Activated CD8-positive, alpha-beta memory T cell treated with anti-CD3 and anti-CD28 coated beads, Interleukin-2, amount 50 U/mL, for 4 hours (primary cell): ENCODE measurements at regions not wholly inside any gene's neighbourhood (a gene's known extent, or its start where the extent isn't known, plus 50 kb on each side); places are given as distances from the start of the nearest gene placed in this dataset.
"Not testable (repeated sequence)": the region's sequence is repeated elsewhere in the genome, so short reads cannot be mapped to it uniquely, and the experiment has no call there.

ENCODE experiments used
- DNase-seq: peaks from one replicate; pipeline ENCODE4 v3.0.0-alpha.2; 2020

DNA sequence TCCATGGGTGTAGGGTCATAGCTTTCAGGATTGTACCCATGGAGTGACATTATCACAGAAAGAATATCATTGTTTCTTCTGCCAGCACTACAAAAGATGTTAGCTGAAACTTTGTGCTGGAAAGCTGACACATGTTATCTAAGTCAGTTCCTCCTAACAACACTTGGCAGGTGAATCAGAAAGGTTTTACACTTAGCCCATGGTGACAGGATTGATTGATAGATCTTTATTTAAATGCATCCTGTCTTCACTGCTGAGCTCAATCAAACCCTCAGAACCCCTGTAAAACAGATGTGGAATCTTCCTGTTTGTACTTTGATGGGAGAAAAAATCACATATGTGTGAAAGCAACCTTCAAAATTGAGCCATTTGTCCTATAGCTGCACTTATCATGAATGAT lies 811.5 kb upstream of the ANO3 start:
- no peak for DNase-seq

DNA sequence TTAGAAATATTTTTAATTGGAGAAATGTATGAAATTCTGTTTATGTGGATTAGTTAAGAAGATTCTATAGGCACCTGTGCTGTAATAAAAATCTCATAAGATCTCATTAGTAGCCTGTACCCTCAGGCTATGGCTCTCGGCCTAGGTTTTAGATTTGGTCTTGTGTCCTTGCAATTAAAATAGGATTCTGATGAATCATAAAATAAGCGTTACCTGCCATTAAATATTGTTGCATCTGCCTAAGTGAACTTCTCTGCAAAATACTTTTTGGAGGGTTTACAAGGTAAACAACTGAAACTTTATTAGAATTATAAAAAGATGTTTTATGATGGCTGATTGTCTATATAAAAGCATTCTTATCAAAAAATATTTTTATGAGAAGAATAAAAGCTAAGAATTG lies 804.1 kb upstream of the ANO3 start:
- no peak for DNase-seq

DNA sequence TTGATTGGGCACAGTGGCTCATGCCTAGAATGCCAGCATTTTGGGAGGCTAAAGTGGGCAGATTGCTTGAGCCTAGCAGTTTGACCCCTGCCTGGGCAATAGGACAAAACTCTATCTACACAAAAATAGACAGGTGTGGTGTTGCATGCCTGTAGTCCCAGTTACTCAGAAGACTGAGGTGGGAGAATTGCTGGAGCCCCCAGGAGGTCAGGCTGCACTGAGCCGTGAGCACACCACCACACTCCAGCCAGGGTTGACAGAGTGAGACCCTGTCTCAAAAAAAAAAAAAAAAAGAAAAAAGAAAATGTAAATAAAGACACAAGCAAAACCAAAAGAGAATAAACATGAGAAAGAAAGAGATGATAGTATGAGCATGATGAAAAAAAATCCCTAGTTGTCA lies 802.4 kb upstream of the ANO3 start:
- DNase-seq: no peak

DNA sequence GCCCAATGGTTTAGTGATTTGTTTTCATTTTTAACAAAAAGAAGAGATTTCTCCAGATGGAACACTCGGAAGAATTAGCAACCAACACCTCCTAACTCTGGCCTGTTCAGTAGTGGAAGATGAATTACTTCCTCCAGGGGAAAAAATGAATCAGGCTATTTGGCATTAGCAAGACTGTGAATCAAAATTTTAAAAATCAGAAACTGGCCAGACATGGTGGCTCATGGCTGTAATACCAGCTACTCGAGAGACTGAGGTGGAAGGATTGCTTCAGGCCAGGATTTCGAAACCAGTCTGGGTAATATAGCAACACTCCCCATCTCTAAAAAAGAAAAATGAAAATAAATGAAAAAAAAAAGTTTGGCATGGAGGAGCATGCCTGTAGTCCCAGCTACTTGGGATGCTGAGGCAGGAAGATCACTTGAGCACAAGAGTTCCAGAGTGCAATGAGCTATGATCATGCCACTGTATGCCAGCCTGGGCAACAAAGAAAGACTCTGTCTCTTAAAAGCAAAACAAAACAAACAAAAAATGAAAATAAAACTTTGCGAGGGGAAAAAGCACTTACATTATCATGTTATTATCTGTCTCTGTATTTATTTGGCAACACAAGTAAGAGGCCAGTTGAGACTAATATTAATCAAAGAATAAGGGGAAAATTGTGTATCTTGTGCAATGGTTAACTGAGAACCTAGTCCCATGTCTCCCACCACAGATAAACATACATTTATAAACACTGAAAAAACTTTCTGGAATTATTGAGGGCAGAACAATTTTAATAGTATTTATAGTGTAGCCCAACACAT lies 796.3 kb upstream of the ANO3 start:
- DNase-seq: no peak

DNA sequence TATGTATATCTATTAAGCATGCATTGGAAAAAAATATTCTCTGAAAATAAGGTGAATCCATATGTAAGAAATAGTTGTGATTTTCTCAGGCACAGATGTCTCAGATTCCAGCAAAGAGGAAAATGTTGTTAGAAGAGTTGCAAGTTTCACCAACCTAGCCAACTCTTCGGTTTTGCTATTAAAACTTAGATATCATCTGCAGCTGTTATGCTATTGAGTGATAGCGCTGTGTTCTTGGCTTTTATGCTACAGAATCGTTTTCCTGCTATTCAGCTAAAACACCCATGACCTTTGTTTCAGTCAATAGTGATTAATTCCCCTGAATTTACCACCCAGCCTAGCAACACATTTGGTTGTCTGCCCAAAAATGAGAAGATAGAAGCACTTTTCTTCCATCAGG lies 795.6 kb upstream of the ANO3 start:
- no peak for DNase-seq

DNA sequence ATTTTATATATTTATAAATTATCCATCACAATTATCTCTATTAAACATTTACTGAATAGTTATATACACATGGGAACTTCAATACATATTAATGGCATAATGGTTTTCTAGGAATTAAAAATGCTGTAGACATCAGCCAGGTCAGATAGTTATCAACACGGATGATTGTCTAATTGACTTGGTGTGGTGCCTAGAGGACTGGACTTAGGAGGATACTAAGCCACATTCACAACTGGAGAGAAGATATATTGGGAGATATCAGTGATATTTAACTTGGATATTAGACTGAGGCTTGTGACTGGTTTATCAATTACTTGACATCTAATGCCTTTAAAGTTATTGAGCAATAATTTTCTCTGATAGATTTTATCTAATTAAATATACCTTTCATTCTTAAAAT lies 794.5 kb upstream of the ANO3 start:
- no peak for DNase-seq

DNA sequence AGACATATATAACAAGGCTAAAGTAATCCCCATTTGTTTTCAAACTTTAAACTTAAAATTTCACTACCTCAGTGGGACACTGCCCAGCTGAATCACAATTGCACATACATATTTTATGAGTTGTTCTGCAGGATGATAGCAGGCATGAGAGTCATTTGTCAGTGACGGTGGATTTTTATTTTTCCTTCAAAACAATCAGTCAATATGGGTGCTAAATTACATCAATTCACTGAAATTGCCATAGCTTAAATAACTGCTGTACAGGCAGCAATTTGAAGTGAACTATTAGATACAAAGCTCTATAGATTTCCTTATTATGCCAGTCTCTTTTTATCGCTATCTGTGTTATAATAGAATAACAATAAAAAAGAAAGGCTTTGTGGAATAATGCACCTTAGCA lies 784.6 kb upstream of the ANO3 start:
- DNase-seq: no peak

DNA sequence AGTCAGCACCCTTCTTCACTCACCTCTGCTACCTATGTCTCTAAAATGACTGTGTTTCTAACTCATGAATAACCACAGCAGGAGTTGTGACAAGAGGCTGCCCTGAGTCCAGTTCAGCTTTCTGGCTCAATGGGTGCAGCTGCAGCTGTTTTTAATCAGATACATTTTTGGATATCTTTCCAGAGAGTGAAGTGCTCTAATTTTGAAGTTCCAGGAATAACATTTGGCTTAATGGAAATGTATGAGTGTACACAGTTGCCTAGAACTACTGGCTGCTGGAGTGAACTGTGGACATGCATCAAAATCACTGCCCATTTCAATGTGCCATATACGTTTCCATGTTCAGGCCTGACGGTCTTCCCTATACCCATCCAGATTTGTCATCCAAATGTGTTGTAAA lies 769.5 kb upstream of the ANO3 start:
- no peak for DNase-seq

DNA sequence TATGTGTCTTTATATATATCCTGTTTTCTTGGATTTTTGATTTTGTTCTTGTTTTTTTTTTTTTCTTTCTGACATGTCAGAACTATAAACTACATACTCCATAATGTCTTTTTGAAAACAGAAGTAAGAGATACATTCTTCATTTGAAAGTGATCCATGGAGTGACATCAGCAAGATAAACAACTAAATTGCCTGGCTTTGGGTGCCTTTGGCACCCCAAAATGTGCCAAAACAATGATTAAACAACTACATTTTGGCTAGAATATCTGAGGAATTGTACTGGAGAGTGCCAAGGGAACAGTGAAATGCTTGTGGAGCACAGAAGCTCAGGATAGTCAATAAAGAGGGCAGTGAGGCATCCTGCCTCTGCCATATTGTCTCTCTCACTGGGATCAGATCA lies 766.1 kb upstream of the ANO3 start:
- DNase-seq: no peak

DNA sequence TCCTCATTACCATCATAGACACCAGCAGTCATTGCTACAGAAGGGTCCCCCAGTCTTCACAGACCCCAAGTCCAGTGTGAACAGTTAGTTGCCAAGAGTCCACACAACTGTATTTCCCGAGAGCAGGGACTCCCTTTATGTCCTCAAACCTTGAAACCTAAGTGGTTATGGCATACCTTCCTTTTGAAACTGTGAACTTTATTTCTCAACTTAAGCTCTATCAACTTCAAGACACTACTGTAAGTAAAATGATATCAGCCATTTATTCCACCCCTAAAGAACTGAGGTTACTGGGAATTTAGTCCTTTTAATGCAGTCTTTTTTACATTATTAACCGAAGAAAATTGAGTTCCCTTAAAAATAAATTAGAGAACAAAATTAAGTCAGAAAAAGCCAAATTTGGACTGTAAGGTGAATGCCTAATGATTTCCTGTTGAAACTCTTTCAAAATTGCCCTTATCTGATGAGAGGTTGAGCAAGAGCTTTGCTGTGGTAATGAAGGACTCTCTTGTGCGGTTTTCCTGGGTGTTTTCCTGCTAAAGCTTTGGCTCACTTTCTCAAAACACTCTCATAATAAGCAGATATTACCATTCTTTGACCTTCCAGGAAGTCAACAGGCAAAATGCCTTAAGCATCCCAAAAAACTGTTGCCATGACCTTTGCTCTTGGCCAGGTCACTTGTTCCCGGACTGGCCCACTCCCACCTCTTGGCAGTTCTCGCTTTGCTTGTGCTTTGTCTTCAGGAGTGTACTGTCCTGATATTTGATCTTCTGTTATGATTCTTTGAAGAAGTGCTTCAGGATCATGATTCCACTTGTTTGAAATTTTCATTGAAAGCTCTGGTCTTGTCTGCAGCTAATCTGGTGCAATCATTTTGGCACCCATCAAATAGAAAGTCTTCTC lies 765.4 kb upstream of the ANO3 start:
- DNase-seq: no peak

DNA sequence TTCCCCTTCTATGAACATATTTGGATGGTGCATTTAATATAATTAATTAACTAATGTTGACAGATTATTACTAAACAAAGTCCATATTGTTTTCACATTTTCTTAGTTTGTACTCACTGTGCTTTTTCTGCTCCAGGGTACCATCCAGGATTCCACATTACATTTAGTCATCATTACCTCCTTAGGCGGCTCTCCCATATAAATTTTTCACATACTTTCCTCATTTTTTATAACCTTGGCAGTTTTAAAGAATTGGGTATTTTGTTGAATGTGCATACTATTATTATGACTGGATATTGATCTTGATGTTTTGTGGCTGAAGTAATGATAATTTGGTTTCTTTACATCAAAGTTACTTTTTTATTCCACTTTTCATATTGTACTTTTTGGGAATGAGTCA lies 755.6 kb upstream of the ANO3 start:
- no peak for DNase-seq

DNA sequence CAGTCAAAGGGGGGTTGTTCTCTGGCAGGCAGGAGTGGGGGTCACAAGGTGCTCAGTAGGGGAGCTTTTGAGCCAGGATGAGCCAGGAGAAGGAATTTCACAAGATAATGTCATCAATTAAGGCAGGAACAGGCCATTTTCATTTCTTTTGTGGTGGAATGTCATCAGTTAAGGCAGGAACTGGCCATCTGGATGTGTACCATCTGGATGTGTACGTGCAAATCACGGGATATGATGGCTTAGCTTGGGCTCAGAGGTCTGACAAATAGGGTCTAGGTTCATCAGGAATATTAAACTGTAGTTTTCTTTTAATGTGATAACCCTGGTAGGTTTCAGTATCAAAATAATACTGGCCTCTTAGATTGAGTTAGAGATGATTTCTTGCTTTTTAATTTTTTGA lies 752.4 kb upstream of the ANO3 start:
- not testable (repeated sequence) for DNase-seq

DNA sequence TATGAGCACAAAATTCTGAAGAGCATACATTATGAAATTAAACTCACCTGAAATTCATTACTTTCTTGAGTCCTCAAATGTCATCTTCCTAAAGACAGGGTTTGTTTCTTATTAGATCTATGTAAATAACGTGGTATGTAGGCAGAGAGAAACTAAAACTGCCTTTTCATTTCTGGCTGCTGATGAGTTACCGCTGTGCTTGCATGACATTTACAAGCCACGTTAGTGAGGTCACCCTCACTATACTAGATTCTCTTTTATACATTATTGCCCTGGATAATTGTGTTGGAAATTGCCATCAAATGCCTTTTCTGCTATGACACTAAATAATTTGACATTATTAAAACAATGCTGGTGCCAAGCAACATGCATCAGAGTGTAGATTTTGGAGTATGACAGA lies 748.3 kb upstream of the ANO3 start:
- no peak for DNase-seq

DNA sequence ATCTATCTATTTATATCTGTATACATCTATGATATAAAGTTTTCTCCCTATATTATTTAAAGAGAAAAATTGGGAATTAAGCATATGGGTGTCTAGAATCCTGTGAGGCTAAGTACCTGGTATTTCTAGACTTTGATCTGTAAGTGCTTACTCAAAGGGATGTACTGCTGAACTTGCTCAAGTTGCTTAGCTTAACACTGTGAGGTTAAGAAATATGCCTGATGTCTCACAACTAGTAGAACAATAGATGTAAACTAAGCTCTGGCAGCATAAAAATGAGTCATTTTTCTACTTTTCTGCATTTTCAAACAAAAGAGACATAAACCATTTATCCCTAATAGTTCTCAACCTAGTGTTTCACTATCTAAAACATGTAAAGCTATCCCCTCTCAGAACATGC lies 744.4 kb upstream of the ANO3 start:
- no peak for DNase-seq

DNA sequence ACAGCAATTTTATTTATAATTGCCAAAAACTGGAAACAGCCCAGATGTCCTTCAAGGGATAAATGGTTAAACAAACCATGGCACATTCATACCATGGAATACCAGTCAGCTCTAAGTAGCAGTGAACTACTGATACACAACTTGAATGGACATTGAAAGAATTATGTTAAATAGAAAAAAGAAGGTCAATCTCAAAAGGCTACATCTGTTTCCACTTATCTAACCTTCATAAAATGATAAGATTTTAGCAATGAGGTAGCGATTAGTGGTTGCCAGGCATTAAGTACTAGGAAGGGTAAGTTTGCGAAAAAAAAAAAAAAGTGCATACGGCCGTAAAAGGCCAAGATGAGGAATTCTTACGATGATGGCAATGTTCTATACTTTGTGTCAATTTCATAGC lies 738.7 kb upstream of the ANO3 start:
- no peak for DNase-seq

DNA sequence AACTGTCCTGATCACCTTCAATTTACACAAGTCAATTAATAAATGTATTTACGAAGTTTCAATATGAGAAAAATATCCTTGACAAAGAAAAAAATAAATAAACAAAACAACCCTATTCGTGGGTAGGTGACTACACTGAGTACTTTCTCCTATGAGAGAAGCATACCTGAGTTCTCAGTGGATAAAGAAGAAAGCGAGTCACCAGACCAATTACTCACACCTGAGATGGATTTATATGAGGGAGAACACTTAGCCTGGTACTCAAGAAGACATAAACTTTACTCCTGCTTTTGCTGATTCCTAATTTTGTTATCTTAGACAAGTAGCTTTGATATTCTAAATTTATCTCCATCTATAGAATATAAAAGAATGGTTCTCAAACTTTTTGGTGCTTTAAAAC lies 735.2 kb upstream of the ANO3 start:
- DNase-seq: no peak

DNA sequence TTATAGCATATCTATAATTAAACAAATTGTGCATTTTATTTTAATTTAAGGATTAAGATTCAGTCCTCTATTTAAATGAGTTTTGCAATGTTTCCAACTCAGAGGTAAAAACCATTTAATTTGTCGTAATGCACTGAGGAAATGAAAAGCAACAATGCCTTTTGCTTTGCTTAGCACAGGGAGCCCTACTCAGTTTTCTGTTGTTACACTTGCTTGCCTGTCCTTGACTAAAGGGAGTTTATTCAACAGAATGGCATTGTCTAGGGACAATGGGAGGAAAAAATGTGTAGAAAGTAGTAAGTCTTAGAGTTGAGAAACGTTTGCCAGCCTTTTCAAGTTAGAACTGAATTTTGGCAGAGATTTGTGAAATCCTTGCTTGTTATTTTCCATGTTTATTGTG lies 734.2 kb upstream of the ANO3 start:
- no peak for DNase-seq

DNA sequence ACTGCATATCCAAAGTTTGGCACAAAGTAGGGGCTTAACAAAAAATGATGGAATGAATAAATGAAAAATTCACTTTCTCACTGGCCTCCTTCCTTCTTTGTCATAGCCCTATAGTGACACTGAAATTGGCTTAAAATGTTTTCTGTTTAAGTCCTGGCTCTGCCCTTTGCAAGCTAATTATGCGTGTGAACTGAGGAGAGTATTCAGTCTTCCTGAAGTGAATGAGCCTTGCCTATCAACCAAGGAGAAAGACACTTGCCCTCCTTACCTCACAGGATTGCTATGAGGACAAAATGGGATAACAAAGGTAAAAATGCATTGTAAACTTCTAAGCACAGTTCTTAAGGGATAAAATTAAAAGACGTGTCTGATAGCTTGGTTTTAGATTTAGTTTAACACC lies 729.8 kb upstream of the ANO3 start:
- DNase-seq: no peak

DNA sequence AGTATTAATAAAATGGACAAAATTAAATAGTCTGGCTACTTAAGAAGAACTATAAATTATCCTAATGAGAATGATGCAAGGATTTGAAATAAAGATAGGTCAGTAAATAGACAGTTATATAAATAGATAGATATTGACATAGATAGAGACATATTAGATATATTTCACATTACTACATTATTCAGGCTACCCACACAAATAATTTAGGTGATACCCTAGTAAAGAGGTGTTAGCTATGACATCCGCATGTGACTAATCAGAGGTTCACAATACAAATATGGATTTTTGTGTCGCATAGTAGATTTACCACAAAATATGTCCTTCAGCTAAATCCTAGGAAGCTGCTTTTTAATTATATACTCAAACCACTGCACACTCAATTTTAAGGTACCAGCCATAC lies 729.0 kb upstream of the ANO3 start:
- DNase-seq: no peak

DNA sequence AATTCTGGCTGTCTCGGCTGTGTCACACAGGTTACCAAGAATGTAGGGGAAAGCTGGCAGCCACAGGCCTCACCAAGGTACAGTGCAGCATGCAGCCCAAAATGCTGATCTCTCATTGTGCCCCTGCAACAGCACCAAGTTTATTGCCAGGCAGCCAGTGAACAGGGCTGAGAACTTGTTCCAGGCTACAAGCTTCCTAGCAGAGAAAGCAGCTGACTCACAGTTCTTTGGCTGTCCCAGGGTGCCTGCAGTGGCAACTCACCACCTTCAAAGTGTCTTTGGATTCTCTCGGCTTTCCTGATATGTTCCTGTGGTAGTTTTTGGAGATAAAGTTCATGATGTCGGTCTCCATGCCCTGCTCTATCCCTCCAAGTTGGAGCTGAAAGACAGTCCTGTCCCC lies 719.1 kb upstream of the ANO3 start:
- DNase-seq: no peak

DNA sequence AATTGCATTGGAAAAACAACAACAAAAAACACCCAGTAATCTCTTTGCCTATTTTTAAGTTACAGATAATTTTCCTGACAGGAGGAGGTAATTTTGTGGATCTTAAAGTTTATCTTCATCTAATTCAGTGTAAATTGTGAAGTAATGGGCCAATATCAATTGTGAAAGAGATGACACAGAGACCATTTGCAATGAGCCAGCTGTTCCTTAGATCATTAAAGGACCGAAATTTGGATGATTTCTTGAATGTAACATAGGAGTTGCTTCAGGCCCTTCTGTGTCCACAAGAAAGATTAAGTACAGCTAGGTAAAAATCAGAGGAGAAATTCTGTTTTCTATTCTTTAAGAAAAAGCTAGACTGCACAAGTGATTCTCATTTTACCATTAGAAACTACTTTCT lies 718.5 kb upstream of the ANO3 start:
- DNase-seq: no peak

DNA sequence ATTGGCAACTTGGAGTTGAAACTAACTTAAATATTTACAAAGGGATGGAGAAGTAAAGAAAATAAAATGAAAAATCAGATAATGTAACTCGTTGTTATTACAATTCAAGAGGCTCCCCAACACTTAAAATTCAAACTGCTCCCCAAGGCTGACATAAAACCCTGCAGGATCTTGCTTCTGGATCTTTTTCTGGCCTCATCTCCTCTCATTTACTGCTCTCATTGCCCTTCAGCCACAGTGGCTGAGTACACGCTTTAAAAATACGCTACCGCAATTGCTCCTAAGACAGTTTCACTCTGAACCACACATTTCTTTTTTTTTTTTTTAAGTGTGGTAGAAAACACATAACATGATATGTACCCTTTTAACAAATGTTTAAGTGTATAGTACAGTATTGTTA lies 718.1 kb upstream of the ANO3 start:
- DNase-seq: no peak

DNA sequence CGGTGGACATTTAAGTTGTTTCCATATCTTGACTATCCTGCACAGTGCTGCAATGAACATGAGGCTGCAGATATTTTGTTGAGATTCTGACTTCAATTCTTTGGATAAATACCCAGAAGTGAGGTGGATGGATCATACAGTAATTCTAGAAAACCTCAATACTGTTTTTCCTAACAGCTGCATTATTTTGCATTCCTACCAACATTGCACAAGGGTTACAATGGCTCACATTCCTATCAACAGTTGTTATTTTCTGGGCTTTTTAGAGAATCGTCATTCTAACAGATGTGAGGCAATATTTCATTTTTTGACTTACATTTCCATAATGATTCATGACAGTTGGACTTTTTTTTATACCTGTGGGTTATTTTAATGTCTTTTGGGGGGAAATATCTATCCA lies 716.9 kb upstream of the ANO3 start:
- DNase-seq: no peak

DNA sequence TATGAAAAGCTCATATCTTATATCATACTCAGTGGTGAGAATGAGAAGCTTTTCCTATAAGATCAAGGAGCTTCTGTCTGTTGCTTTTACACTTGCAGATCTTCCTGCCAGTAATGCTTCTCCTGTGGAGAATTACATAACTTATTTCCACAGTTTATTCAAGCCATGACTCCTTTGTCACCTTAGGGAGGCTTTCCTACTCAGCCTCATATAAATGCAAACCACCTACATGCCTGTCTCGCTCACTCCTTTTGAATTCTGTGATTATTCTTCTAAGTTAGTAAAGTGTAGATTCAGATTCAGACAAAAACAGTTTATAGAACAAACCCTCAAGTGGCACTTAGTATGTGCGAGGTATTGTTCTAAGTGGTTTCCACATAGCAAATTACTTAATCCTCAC lies 716.1 kb upstream of the ANO3 start:
- DNase-seq: no peak

DNA sequence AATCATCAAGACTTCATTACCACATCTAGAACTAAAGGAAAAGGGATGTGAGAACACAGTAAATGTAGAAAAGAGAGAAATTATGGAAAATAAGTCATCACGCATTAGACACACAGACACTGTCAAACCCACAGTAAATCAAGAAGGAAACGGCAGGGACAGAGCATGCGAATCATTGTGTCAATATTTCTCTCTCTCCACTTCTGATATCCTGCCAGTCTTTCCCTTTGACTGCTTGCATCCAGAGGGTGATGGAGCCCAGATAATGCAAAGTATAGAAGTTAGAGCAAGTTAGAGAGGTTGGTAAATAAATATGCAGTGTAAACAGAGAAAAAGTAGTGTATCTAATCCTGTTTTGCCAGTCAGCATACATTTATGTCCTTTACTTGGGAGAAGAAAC lies 706.8 kb upstream of the ANO3 start:
- DNase-seq: no peak
